Fibroblast of peridontal ligament (primary cell): ENCODE measurements at regions not wholly inside any gene's neighbourhood (a gene's known extent, or its start where the extent isn't known, plus 50 kb on each side); places are given as distances from the start of the nearest gene placed in this dataset.

Experiments used
- DNase-seq: peaks from one replicate; pipeline ENCODE4 v3.0.0-alpha.2; 2010; ENCODE audit errors: extremely low read depth

DNA sequence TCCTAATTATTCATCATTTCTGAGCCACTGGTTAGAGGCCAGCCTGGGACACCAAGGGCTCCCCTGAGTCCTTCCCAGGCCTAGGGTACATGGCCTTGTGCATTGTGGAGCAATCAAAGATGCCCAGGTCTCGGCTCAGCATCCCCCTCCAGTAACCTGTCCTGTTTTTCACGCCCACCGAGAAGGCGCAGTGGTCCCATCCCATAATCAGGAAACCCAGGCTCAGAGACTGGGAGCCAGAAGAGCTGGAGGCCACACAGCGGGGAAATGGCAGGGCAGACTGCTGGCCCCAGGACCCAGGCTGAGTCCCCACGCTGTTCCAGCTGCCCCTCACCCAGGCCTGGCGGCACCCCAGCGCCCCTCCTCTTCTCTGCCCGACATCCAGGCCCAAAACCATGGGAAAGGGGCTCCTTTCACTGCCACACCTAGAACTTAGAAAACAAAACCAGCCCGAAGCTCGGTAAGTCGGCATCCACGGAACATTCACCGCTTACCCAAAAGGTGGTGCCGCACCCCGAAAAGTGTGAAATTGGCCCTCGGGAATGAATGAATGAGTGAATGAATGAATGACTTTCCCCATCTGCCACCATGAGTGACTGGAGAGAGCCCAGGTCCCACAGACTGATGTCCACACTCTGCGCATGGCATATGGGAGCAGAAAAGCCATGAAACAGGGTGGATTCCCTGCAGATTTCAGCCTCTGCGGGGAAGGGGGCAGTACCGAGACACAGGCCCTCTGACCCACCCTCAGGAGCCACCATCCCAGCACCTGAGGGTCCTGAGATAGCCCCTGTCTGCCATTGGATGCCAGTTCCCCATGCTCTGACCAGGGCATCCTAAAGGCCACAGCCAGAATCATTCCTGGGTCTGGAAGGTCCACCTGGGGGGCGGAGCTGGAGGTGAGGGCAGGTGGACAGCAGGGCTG, 132.5 kb downstream of the OLFM1 start:
- DNase-seq = no peak

DNA sequence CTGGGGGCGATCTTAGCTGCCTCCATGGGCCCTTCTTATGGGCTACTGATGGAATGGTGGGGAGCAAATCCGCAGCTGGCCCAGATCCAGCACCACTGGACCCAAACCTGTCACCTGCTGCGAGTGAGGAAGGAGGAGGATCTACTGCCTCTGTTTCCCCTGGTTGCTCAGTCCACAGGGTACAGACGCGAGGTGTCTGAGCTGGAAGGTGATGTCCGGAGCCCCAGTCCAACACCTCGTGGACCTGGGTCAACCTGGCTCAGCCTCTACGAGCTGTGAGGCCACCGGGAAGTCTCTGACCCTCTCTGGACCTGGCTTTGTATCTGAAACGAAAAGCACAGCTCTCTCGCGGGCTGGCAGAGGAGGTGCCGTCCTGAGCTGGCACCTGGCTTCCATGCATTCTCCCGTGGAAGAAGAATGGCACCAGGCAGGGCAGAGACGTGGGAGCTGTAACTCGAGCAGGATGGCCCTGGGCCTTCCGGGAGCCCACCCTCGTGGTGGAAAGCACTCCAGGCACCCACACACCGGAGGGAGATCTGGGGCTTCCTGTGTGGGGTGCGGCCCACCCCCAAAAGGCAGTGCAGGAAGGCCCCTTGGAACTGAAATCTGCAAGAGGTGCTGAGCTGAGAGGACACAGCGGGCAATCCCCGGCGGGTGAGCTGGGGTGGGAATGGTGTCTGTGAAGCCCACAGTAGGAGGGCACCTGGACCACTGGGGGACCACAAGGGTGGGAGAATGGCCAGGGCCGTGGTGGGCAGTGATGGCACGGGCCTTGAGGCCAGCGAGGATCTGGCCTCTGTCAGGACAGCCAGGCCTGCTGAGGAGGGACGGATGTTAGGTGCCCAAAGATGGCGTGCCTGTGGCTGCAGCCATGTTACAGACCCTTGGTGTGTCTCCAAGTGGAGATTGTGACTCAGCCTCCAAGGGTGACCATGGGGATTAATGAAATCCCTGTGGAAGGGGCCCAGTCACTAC, 133.4 kb downstream of the OLFM1 start:
- no peak for DNase-seq

DNA sequence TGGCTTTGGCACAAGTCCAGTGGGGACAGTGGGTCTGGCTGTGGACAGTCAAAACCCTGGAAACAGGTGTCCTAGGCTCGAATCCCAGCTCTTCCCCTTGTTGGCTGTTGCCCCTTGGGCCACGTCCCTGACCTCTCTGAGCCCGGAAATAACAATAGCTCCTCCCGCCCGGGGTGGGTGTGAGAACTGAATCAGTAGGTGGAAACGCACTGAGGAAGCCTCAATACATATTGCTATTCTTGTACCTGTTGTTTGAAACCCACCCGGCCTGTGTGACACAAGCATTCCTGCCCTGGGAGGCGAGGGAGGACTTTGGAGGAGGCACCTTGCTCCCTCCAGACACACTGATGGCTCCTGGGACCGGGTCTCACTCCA, 134.1 kb downstream of the OLFM1 start:
- no peak for DNase-seq

DNA sequence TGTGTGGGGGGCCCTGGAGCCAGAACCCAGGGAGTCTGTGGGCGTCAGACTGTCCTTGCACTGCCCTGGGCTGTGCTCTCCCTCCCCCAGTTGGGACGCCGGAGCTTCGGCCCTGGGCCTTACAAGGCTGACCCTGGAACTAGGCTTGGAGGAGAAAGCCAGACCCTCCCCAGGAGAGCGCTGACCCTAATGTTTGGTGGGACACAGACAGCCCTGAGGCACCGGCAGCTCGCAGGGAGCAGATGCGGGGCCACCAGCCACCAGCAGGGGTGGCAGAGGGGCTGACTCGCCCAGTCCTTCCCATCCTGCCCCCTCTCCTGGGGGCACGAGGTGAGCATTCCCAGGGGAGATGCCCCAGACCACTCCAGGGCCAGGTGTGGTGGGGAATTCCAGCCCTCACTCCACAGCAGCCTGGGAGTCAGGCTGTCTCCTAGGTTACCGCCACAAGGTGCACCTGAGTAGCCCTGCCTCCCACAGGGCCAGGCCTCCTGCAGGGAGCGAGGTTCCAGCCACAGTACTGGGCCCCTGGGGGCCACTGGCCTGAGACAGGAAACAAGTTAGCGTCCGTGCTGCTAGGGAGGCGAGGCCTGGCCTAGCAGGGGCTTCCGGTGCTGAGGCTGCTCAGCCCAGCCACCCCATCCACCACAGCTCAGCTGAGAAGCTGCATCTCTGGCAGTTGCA, 134.6 kb downstream of the OLFM1 start:
- DNase-seq = no peak

DNA sequence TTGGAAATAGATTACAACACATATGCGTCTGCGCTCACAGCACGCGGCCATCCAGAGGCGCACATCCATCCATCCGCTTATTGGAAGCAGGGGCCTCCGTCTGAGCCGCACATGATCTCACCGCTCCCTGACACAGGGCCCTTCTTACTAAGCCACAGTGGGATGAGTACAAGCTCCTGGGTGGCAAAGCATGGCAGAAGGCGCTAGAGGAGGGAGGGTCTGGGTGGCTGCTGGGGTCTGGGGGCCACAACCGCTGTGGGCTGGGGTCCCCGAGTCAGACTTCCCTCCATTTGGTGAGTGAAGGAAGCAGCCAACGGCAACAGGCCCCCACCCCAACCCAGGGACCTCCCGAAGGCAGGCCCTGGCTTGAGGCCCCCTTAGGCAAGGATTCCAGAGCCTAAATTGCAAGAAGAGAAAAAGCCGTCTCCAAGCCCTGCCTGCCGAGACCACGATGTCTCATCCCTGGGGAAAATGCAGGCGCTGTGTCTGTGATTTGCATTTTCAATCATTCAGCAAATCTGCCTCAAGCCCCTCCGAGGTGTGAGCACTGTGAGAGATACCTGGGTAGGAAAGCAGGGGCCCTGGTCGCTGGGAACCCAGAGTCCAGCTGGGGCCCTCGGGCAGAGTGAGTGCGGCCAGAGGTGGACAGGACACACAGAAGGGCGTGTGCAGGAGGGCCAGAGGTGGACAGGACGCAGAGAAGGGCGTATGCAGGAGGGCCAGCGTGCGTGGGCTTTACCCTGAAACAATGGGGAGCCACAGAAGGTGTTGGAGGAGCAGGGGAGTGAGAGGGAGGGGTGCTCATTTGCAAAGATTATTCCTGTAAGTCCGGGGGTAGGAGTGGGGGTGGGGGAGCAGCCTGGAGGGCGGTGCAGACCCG, 135.7 kb downstream of the OLFM1 start:
- no peak for DNase-seq

DNA sequence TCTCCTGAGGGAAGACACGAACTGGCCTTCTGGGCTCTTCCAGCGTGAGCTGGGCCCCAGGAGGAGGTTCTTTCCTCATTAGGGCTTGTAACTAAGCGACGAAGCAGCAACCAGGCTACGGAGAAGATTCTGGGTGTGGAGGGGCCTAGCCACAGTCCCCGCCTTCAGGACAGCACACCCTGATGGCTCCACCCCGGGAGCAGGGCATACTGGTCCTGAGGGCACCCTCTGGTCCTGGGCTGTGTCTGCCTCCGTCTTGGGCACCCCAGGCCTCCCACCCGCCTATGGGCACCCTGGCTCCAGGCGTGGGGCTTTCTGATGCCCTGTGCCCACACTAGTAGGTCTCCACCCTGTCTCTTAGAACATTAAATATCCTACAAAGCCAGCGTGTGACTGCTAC, 136.4 kb downstream of the OLFM1 start:
- DNase-seq = no peak

DNA sequence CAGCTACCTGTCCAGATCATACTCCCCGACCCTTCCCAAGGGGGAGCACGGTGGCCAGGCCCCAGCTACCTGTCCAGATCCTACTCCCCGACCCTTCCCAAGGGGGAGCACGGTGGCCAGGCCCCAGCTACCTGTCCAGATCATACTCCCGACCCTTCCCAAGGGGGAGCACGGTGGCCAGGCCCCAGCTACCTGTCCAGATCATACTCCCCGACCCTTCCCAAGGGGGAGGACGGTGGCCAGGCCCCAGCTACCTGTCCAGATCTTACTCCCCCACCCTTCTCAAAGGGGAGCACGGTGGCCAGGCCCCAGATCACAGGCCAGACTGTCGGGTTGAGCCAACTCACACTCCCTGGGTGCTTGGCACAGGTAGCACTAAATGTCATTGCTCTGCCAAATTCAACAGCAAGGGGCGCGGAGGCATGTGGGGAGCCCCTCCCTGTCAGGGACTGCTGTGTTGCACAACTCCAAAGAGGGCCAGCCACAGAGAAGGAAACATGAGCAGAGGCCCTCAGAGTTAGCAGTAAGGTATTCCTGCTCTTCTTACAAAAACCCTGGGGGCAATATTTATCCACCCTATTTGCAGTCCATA, 136.9 kb downstream of the OLFM1 start:
- DNase-seq = no peak

DNA sequence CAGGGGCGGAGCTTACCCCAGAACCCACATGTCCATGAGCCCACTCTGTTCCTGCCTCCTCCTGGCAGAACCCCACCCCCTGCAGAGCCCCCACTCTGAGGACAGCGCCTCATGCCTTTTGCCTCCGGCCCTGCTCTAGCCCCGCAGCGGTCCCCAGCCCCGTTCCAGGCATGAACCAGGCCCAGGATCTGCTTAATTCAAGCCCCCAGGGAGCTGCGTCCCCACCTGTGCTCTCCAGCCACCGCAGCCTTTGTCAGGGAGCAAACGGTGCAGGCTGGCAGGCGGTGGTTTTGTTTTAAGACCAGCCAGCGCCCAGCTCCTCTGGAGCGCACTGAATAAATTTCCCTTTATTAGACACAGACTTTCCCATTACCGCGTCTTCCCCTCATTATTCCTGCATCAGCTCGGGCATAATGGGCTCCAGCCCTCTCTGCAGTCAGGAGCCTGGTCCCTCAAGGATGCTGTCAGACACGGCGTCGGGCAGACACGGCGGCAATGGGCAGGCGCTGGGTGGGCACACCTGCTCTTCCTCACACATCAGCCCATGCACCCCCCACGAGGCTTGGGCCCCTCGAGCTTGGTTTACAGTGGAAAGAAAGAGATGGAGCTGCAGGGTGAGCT, 137.6 kb downstream of the OLFM1 start:
- no peak for DNase-seq

DNA sequence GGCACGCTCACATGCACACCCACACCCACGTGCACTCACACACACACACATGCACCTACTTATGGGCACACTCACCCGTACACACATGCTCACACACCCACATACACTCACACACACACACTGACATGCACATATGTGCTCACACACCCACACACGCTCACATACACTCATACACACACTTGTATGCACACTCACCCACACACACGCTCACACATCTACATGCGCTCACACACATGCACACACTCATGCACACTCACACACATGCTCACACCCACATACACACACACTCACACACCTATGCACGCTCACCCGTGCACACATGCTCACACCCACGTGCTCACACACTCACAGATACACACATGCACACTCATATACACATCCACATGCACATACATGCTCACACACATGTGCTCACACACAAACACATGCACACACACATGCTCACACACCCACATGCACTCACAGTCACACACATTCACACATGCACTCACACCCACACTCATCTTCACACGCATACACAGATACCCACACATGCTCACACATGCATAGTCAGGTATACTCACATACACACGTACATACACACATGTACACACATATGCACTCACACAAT, 138.3 kb downstream of the OLFM1 start:
- no peak for DNase-seq

DNA sequence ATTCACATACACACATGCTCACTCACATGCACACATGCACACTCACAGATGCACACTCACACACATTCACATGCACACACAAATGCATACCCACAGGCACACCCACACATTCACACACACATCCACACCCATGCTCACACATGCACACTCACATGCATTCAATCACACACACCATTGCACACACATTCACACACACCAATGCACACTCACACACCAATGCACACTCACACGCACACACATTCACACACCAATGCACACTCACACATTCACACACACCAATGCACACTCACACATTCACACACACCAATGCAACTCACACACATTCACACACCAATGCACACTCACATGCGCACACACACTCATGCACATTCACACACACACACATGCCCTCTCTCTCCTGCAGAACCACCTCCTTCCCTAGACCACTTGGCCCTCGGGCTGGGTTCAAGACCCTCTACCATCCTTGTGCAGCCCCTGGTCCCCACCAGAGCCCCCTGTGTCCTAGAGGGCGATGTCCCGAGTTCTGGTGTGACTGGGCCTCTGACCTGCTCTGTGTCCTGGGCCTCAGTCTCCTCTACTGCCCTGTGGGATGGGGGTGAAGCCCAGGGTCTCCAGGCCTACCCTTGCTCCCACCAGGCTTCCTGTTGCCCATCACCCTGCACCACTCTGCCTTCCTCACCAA, 139.0 kb downstream of the OLFM1 start:
- DNase-seq = no peak

DNA sequence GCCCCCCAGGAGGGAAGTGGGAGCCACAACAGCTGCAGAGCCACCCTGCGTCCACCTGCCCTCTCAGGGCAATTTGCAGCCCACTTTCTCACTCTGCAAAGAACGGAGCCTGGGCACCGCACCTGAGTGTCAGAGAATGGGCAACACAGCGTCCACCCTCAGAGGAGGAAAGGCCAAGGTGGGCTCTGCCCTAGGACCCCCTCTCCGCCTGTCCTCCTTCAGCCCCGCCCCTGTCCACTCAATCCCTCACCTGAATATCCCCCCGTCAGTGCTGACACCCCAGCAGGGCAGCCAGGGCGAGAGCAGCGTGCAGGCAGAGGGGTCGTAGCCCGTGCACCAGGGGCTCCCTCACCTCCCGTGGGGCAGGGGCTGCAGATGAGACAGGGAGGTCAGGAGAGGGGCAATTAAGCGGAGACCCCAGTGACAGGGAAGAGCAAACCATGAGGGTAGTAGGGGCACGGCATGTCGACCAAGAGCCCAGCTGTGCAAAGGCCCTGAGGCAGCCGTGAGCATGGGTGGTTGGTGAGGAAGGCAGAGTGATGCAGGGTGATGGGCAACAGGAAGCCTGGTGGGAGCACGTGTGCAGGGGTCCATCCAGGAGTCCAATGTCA, 140.3 kb downstream of the OLFM1 start:
- DNase-seq = no peak

DNA sequence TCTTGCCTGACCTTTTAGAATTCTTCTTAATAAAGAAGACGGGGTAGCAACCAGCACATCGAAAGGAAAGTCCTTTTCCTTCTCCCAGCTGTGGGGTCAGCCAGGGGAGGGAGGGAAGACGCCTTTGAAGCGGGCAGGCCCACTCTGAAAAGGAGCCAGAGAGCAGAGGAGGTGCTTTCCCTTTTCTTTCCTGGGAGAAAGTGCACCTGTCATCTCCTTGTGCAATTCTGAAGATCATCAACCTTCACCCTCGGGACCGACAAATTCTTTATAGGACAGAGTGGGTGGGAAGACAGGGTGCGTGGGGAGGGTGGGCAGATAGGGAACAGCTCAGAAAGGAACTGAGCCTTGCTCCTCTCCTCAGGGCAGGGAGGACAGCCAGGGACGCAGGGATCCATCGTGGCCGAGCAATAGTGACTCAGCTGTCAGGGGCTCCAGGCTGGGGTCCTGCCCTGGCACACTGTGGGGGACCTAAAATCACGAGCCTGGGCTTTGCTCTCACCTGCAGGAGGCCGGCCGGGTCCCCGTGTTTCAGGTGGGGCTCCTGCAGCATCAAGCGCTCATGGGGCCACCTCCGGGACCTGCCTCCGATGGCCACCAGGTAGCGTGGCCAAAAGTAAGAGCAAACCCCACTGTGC, 141.0 kb downstream of the OLFM1 start:
- no peak for DNase-seq

DNA sequence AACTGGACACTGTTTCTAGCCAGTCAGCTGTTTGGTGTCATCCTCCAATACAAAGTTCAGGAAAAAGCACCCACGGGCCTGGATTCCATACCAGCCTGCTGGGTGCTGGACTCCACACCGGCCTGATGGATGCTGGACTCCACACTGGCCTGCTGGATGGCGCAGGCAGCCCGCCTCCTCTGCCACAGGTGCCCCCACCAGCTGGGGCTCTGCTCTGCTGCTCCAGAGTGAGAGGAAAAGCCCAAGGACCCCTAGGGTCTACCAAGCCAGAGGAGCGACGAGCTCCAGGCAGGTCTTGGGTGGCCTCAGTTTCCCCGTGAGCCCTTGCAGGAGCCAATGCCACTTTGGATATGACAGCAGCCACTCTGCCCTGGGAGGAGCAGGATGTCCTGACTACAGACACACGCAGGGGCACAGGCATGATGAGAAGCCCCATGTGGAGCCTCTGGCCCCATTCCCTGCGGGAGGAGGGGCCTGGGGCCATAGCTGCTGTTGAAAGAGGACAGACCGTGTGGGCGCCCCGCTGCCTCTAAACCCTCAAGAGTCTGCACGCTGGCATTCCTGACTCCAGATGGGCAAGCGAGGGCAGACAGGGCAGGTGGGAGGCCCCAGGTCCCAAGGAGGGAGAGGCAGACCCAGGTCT, 141.6 kb downstream of the OLFM1 start:
- no peak for DNase-seq

DNA sequence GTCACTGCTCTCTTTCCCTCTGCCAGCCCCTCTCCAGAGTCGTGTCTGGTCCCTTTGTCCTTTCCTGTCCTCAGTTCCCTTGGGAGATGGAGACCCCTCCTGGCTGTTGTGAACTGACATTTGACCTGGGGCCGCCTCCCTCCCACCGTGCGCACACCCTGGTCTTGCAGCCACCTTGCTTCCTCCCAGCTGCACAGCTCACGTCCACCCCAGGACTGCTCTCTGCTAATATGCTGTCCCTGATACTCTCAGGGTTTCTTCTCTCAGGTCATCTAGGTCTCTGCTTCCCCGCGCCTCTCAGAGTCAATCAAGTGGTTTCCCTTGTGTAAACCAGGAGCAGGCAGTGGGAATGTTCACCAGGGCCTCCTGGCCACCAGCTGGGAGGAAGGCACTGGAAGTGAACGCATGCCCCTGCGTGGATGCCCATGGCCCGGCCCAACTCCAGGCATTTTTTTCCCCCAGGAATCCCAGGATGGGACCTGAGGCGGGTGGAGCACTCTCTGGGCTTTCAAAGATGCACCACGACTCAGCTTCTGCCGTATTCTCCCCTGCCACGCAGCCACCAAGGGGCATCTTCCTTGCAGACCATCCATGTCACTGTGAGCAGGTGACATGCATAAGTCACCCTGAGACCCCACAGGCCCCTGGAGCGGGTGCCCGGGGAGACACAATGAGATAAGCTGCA, 142.4 kb downstream of the OLFM1 start:
- no peak for DNase-seq

DNA sequence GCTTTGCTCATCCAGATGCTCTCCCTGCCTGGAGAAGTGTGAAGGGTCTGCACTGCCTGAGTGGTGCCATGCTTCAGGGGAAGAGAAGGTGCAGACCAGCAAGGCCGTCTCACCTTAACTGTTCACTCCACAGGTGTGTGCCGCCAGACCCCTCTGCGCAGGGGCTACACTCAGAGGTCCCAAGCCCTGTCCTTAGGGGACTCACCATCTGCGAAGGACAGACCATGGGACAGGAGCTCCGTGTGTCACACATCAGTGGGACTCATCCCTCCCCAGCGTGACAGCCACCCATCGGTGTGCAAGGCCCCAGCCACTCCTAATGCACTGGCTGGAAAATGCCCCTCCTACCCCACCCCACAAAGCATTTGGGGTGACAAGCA, 142.9 kb downstream of the OLFM1 start:
- no peak for DNase-seq

DNA sequence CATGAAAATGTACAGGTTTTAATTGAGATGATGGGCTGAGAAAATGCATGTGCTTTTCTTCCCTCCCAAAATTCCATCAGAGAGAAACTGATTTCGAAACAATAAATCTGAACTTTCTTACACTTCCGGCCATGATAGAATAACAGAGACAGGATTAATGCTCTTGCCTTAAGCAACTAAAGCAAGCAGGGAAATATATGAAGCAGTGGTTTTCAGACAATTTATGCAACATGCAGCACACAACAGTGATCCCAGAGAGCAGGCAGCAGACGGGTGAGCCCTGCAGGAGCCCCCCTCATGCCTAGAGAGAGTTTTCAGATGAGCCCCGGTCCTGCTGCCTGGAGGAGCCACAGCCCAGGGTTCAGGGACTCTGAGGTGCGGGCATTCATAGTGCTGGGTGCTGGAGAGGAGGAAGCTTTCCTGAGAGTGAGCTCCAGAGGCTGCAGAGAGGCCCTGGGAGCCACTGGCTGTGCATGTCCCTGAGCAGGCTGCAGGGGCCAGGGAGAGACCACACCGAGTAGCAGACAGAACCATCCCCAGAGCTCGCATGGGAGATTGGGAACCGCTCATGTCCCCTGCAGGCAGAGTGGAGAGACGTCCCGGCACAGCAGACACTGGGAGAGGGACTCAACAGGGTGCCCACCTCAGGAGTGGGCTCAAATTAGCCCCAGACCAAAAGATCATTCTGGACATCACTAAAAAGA, 143.5 kb downstream of the OLFM1 start:
- no peak for DNase-seq
